HepG2 (cell line): ENCODE measurements at regions not wholly inside any gene's neighbourhood (a gene's known extent, or its start where the extent isn't known, plus 50 kb on each side); places are given as distances from the start of the nearest gene placed in this dataset.

Experiments used
- ATAC-seq: fragments of 200-7000 bp; cut with Tn5 transposase; 3 replicates; pipeline ENCODE4 v1.9.1; 2020; ENCODE audit warnings: mild to moderate bottlenecking, moderate library complexity
- BruUV-seq: library from RNA; stranded (reverse); fragments of 400-500 nt; replicated peaks from 2 replicates; lab custom pipeline; 2021; lab: Mats Ljungman, UMichigan
- CTCF ChIA-PET: fragments of 300-600 bp; formaldehyde crosslinking; extraction: SDS; loops from one replicate; lab custom pipeline; 2021; ENCODE audit warnings: low total read pairs, inconsistent platforms, low intra/inter-chr PET ratio; lab: Yijun Ruan, JAX
- POLR2A ChIA-PET: fragments of 350-600 bp; sonication (Branson Sonifier 250); formaldehyde crosslinking; loops from one replicate; lab custom pipeline; 2020; ENCODE audit warnings: antibody characterized with exemption, inconsistent platforms; lab: Yijun Ruan, JAX
- DNase-seq: peaks from one replicate; pipeline ENCODE4 v3.0.0-alpha.2; 2015; ENCODE audit warnings: low spot score
- FAIRE-seq: peaks from 3 replicates; lab custom pipeline; 2011; peaks lifted over from hg19 to GRCh38; lab: Jason Lieb, UNC
- H2AFZ ChIP-seq: one replicate; pipeline ENCODE4 v1.6.1; 2011; ENCODE audit warnings: low read length, inconsistent platforms
- H3K27ac ChIP-seq: fragments of 300-600 bp; 3 replicates; pipeline ENCODE4 v1.8.0; 2011; ENCODE audit warnings: mixed run types, mild to moderate bottlenecking, mixed read lengths, low read length, inconsistent platforms; ENCODE audit not compliant: insufficient read depth; ENCODE audit errors: extremely low read length
- H3K27me3 ChIP-seq, 2 experiments: fragments of 200-600 bp in 1 of 2; 2 replicates in 1 of 2; 3 replicates in 1 of 2; pipeline versions ENCODE4 v1.6.0 to v1.8.0; 2011; ENCODE audit warnings: low read length in 2 of 2, mild to moderate bottlenecking in 2 of 2, moderate library complexity in 2 of 2, inconsistent platforms in 1 of 2; ENCODE audit not compliant: insufficient read depth in 2 of 2, control insufficient read depth in 1 of 2
- H3K36me3 ChIP-seq, 2 experiments: fragments of 200-600 bp in 1 of 2; replicated peaks in 1 of 2; 2 replicates in 1 of 2; 3 replicates in 1 of 2; pipeline versions ENCODE4 v1.5.1 to v1.8.0; 2011; ENCODE audit warnings: low read length in 2 of 2, inconsistent platforms in 1 of 2; ENCODE audit not compliant: insufficient read depth in 2 of 2, control insufficient read depth in 1 of 2
- H3K4me1 ChIP-seq: 2 replicates; pipeline ENCODE4 v1.5.1; 2012; ENCODE audit warnings: low read length, inconsistent platforms; ENCODE audit not compliant: insufficient read depth
- H3K4me2 ChIP-seq: 2 replicates; pipeline ENCODE4 v1.6.0; 2011; ENCODE audit warnings: low read depth, low read length, inconsistent platforms
- H3K4me3 ChIP-seq, 3 experiments: fragments of 200-600 bp in 1 of 3; sonication (generic), shearing (Covaris generic) in 1 of 3; replicated peaks in 1 of 3; 2 replicates each; pipeline ENCODE4 v1.5.1; 2011 to 2016; ENCODE audit warnings: low read length in 3 of 3, inconsistent platforms in 2 of 3, low read depth in 2 of 3, mild to moderate bottlenecking in 2 of 3, control low read depth in 1 of 3, mixed read lengths in 1 of 3; ENCODE audit not compliant: insufficient read depth in 1 of 3
- H3K79me2 ChIP-seq: one replicate; pipeline ENCODE4 v1.6.1; 2011; ENCODE audit warnings: low read length, inconsistent platforms; ENCODE audit not compliant: insufficient read depth
- H3K9ac ChIP-seq: 2 replicates; pipeline ENCODE4 v1.6.0; 2011; ENCODE audit warnings: mild to moderate bottlenecking, low read depth, low read length, inconsistent platforms; ENCODE audit not compliant: insufficient read depth
- H3K9me3 ChIP-seq: 2 replicates; pipeline ENCODE4 v1.5.1; 2012; ENCODE audit warnings: mild to moderate bottlenecking, low read length
- H4K20me1 ChIP-seq: 2 replicates; pipeline ENCODE4 v1.6.0; 2011; ENCODE audit warnings: inconsistent platforms, mild to moderate bottlenecking, low read length, moderate library complexity; ENCODE audit not compliant: insufficient read depth
- CEBPB ChIP-seq: IDR thresholded peaks from 2 replicates; pipeline ENCODE4 v1.6.1; 2011; ENCODE audit warnings: low read depth, low read length, improper control_type of control experiment, borderline replicate concordance
- HMGA1 ChIP-seq: sonication (generic); formaldehyde crosslinking; conservative IDR thresholded peaks from 2 replicates; pipeline ENCODE4 v1.4.0; 2020; ENCODE audit warnings: missing genetic modification reagents
- HNRNPLL ChIP-seq: fragments of 200-400 bp; formaldehyde crosslinking; IDR thresholded peaks from 2 replicates; pipeline ENCODE4 v1.6.1; 2017; ENCODE audit warnings: mild to moderate bottlenecking, low read depth, low read length; ENCODE audit not compliant: poor library complexity, severe bottlenecking
- NAIF1 ChIP-seq: sonication (generic); formaldehyde crosslinking; IDR thresholded peaks from 2 replicates; pipeline ENCODE4 v1.5.0; 2020; ENCODE audit warnings: mild to moderate bottlenecking, missing genetic modification reagents, borderline replicate concordance
- ZFYVE20 ChIP-seq: sonication (generic); formaldehyde crosslinking; IDR thresholded peaks from 2 replicates; pipeline ENCODE4 v1.8.0; 2023; ENCODE audit warnings: low read depth, mild to moderate bottlenecking, moderate library complexity, missing genetic modification reagents, borderline replicate concordance
- WGBS: methylation state at CpG from one replicate; pipeline ENCODE4 v1.1.6; 2017; ENCODE audit warnings: low lambda C conversion rate; 5-methylcytosine and 5-hydroxymethylcytosine counted together
- in situ Hi-C: cut with HindIII; loops from 2 replicates; pipeline ENCODE4 v1.10.0; 2017; ENCODE audit warnings: low pct_unique_long_range_greater_than_20kb; ENCODE audit not compliant: extremely low pct_ligation_motif_present
- intact Hi-C: fragments of 100-400 bp; cut with micrococcal nuclease; formaldehyde crosslinking; loops from one replicate; pipeline ENCODE4 v1.10.0; 2022; ENCODE audit not compliant: unreplicated experiment
- TF ChIP-seq, protein P1 (sequence below): sonication (generic); formaldehyde crosslinking; conservative IDR thresholded peaks from 2 replicates; pipeline ENCODE4 v1.8.1; 2023; ENCODE audit warnings: missing genetic modification reagents

DNA sequence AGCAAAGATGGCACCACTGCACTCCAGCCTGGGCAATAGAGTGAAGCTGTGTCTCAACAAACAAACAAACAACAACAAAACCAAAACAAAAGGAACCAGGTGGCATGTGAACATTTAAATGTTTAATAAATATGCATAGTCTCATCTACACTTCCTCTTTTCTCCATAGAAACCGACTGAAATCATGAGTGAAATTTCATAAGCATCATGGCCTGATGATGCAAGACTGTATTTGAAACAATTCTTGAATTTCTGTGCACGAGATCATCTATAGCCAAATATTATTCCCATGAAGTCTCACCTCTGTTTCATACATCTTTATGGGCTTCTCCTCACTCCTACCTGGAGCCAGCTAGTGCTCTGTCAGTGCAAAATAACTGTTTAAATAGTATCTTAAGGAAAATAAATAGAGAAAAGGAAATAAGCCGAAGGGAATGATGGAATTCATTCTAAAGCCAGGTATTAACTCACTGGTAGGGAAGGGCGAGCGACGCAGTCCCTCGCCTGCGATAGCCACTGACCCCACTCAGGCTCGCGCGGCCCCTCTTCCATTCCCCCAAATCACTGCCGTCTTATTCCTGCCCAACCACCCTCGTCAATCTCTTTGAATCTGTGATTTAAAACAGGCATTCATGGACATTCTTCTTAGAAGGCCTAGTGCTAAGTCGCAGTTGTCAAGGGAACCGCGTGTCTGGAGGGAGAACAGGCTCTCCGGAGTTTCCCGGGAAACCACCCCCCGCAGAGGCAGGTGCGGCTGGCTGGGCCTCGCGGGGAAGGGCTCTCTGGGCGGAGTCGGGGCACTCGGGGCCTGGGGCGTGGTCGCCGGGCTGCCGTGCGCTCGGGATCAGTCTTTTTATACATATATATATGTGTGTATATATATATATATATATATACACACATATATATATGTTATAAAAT is 52.4 kb upstream of the TRIM2 start:
- no peaks in the 10 kb centered on the region for H3K36me3 ChIP-seq
- H3K27ac ChIP-seq: no peak overlapping the region
- intact Hi-C loops: no loop called here
- H4K20me1 ChIP-seq: no peaks in the 10 kb centered on the region
- H3K4me3 ChIP-seq: no peak overlapping the region
- H2AFZ ChIP-seq: no peak overlapping the region
- H3K9me3 ChIP-seq: no peaks in the 10 kb centered on the region
- peaks cover 18% of the 10 kb centered on the region for H3K4me1 ChIP-seq
- 34% methylated on average over 24 of the region's 31 CpGs for WGBS
- TF ChIP-seq HNRNPLL (peak; percentile 99), NAIF1 (peak; percentile 98), ZFYVE20 (no peak), HMGA1 (no peak), CEBPB (peak; percentile 52; the same call in 1 of the 2 replicates)
- TF ChIP-seq, protein P1, sequence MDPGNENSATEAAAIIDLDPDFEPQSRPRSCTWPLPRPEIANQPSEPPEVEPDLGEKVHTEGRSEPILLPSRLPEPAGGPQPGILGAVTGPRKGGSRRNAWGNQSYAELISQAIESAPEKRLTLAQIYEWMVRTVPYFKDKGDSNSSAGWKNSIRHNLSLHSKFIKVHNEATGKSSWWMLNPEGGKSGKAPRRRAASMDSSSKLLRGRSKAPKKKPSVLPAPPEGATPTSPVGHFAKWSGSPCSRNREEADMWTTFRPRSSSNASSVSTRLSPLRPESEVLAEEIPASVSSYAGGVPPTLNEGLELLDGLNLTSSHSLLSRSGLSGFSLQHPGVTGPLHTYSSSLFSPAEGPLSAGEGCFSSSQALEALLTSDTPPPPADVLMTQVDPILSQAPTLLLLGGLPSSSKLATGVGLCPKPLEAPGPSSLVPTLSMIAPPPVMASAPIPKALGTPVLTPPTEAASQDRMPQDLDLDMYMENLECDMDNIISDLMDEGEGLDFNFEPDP (CRISPR knock-in tag): no peak
- FAIRE-seq (no peak), ATAC-seq (no peak), DNase-seq (no peak)
- H3K79me2 ChIP-seq: no peaks in the 10 kb centered on the region
- no peak overlapping the region for H3K4me2 ChIP-seq
- CTCF ChIA-PET: no interaction called here
- in situ Hi-C loops: loop anchor here (10.0 kb wide), 1 partner anchor 423 kb away; no protein-coding TSS in a partner anchor
- POLR2A ChIA-PET: no interaction called here
- peaks cover 6 to 43% of the 10 kb centered on the region in 2 experiments for H3K27me3 ChIP-seq
- no peak overlapping the region for H3K9ac ChIP-seq
- BruUV-seq: no TSS peak
